IPS-NIHi7 (cell line): ENCODE measurements at regions not wholly inside any gene's neighbourhood (a gene's known extent, or its start where the extent isn't known, plus 50 kb on each side); places are given as distances from the start of the nearest gene placed in this dataset.
"Not testable (repeated sequence)": the region's sequence is repeated elsewhere in the genome, so short reads cannot be mapped to it uniquely, and the experiment has no call there.

Experiments used
- DNase-seq: peaks from one replicate; pipeline ENCODE4 v3.0.0; 2012; ENCODE audit warnings: mixed read lengths; ENCODE audit errors: extremely low spot score

DNA sequence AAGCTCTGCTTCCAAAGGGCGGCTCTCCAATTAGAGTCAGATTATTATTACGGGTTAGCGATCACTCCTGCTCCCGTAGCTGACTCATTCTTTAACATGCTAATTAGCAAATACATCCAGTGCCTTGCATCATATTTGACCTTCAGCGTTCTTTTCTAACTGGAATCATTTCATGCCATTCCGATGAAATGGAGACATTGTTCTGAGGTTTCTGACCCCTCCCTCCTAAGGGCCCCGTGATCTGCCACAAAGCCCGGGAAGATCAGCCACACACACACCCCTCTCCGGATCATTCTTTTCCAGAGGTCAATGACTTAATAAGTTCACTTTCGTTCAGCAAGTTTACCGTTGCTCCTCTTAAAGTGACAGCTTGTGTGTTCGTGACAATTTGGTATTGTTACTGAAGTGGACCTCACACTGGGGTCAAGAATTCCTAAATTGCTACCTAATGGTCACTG lies 200.4 kb downstream of the RTP5 start:
- DNase-seq: not testable (repeated sequence)

- not testable (repeated sequence) for DNase-seq
Measured at GRCh38 chr2:242070726-242071125, 201.2 kb downstream of the RTP5 start.

DNA sequence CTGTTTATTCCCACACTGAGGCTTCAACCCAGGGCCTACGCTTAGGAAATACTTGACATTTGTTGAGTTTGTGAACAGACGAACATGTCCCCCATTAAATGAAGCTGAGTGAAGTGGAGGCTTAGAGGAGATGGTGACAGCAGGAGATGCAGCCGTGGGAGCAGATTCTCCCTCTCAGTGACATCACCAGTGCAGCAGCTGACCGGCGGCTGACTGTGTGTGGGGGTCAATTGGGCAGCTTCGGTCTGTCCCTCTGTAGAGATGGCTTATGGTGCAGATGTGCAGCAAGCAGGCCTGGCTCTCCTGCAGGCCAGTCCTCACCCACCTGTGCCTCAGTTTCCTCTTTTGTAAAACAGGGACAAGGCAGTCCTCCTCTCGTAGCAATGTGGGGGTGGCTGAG lies 201.8 kb downstream of the RTP5 start:
- DNase-seq: not testable (repeated sequence)

GRCh38 chr2:242071936-242072335 lies 202.4 kb downstream of the RTP5 start:
- DNase-seq: not testable (repeated sequence)

DNA sequence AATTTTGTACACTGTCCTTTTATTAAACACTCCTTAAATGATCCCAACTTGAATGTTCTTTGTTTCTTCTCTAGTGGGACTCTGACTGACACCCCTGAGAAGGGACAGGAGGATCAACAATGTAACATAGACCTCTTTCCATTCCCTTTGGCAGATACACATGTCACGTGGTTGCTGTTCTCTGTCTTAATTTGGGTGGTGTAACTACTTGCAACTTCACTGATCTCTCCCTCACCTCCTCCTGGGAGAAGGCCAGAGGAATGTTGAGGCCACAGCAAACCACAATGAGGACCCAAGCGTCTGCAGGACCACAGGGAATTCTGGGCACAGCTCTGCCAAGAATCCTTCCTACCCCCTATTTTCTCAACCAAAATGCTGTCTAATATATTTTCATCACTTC lies 205.6 kb downstream of the RTP5 start:
- no peak for DNase-seq

DNA sequence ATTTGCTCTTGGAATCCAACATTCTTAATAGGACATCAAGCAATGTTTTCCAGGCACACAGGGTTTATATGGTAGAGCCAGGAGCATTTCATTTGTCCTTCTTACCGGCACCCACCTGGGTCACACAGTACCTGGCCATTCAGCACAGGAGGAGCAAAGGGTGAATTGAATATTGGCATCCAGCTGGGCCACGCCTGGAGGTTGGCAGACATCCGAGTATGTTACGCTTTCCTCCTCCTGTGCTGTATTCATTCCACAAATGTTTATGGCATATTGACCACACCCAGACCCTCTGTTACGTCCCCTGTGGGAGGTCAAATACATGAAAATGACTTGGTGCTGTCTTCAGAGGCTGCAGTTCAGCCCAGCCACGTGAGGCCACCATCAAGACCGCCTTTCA lies 206.2 kb downstream of the RTP5 start:
- no peak for DNase-seq

DNA sequence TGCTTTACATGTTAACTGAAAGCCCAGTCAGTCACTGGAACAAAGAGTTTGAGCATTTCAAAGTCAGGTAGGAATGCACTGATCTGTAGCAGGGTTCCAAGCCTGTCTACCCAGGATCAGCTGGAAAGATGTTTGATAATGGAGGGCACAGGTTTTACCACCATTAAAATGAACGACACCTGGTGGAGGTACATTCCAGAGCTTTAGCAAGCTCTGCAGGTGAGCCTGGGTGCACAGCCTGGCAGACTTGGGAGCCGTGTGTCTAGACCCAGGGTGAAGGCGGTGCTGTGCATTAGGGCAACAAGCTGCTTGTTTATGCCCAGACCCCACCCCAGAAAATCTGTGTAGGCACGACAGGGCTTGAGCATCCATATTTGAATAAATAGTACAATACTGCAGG lies 206.7 kb downstream of the RTP5 start:
- DNase-seq: not testable (repeated sequence)

GRCh38 chr2:242078426-242078825 lies 208.9 kb downstream of the RTP5 start:
- not testable (repeated sequence) for DNase-seq

- not testable (repeated sequence) for DNase-seq
Measured at GRCh38 chr2:242079792-242080191, 210.3 kb downstream of the RTP5 start.

GRCh38 chr2:242080575-242081214 lies 211.2 kb downstream of the RTP5 start:
- DNase-seq: not testable (repeated sequence)

- DNase-seq: not testable (repeated sequence)
Measured at GRCh38 chr2:242084034-242084433, 214.5 kb downstream of the RTP5 start.

- DNase-seq: not testable (repeated sequence)
Measured at GRCh38 chr2:242085024-242085674, 215.6 kb downstream of the RTP5 start.

DNA sequence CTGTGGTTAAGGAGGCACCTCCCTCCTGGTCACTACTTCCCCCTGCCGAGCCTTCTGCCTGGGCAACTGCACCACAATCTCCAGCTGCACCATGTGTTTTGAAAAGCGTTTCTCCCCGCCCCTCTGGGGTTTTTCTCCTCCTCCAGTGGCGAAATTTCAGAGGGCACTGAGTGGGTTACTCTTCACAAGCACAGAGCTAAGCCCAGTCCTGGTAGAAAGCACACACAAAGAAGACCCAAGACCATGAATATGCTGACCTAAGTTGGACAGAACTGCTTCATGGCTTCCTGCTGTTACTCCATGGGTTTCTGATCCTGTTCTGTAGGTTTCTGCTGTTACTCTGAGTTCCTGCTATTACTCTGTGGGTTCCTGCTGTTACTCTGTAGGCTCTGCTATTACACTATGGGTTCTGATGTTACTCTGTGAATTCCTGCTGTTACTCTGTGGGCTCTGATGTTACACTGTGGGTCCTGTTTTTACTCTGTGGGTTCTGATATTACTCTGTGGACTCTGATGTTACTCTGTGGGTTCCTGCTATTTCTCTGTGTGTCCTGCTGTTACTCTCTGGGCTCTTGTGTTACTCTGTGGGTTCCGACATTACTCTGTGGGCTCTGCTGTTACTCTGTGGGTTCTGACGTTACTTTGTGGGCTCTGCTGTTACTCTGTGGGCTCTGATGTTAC lies 216.6 kb downstream of the RTP5 start:
- DNase-seq: no peak

GRCh38 chr2:242088044-242088443 lies 218.5 kb downstream of the RTP5 start:
- DNase-seq: not testable (repeated sequence)

DNA sequence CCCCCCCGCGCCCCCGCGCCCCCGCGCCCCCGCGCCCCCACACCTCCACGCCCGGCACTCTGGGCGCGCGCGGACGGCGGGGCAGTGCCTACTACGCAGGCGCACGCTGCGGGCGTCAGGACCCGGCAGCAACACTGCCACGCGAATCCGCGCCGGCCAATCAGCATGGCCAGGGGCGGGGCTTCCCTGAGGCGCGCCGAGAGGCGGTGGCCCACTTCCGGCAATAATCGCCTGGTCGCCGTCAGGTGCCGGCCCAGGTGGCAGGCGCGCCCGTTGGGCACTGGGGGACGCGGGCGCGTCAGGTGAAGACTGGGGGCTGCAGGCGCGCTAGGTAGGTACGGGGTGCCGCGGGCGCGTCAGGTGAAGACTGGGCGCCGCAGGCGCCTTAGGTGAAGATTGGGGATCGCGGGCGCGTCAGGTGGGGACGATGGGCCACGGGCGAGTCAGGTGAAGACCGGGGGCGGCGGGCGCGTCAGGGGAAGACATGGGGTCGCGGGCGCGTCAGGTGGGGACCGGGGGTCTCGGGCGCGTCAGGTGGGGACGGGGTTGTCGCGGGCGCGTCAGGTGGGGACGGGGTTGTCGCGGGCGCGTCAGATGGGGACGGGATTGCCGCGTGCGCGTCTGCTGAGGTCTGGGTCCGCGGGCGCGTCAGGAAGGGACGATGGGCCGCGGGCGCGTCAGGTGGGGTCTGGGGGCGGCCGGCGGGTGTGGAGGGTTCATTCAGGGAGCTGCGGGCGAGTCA lies 219.1 kb downstream of the RTP5 start:
- peak; percentile 93 for DNase-seq

- not testable (repeated sequence) for DNase-seq
Measured at GRCh38 chr2:242089213-242089549, 219.7 kb downstream of the RTP5 start.

DNA sequence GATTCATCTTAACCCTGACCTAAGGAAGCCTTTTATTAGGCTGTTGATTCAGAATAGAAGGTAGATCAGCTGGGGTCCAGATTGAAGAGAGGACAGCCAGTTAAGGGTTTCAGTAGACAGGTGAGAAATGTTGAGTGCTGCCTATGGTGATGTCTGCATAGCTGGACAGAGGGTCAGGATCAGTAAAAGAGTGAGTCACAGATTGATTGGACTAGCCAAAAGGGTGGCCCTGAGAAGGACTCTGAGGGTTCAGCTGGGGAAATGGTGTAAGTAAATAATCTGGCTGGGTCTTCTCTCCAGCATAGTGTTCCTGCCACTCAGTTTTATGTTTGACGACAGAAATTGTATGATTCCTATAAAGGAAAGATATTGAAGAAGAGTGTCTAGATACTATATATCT lies 227.7 kb downstream of the RTP5 start:
- DNase-seq: not testable (repeated sequence)

GRCh38 chr2:242098034-242098433 lies 228.5 kb downstream of the RTP5 start:
- no peak for DNase-seq

GRCh38 chr2:242098445-242099128 lies 229.1 kb downstream of the RTP5 start:
- DNase-seq: no peak

DNA sequence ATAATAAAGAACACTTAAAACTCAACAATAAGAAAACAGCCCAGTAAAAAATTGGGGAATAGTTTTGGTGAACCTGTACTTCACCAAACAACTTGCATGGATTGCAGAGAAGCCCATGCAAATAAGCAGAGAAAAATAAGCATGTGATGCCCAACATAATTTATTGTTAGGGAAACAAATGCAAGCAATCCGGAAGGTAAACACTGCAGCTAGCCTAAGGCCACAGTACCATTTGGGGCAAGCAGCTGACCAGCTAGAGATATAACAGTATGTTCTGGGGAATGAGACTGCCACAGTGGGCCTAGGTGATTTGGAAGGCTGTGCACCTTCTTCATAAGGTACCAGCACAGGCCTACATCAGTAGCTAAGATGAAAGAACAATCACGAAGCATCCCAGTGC lies 233.6 kb downstream of the RTP5 start:
- DNase-seq: not testable (repeated sequence)

DNA sequence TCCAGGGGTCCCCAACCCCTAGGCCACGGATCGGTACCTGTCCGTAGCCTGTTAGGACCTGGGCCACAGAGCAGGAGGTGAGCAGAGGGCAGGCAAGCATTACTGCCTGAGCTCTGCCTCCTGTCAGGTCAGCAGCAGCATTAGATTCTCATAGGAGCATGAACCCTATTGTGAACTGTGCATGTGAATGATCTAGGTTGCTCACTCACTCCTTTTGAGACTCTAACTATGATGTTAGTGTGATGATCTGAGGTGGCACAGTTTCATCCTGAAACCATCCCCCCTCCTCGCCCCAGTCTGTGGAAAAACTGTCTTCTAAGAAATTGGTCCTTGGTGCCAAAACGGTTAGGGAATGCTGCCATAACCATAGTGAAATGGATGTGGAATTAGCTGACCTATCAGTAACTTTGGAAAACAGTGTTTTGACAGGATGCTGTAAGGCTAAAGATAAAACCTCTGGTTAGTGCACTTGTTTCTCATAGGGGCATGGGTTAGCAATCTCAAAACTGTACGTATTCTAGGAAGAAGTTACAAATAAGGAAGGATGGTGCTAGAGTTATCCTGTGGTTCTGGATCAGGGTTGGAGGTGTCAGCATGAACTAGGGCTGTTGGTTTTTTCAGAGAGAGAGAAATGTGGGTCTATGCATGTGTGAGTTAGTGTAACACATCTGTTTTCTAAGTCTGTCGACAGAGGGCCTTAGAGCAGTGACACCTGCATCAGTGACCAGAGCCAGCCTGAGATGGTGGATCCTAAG lies 234.8 kb downstream of the RTP5 start:
- not testable (repeated sequence) for DNase-seq
